ENCODE measurements at regions not wholly inside any gene's neighbourhood (a gene's known extent, or its start where the extent isn't known, plus 50 kb on each side); places are given as distances from the start of the nearest gene placed in this dataset.

DNA sequence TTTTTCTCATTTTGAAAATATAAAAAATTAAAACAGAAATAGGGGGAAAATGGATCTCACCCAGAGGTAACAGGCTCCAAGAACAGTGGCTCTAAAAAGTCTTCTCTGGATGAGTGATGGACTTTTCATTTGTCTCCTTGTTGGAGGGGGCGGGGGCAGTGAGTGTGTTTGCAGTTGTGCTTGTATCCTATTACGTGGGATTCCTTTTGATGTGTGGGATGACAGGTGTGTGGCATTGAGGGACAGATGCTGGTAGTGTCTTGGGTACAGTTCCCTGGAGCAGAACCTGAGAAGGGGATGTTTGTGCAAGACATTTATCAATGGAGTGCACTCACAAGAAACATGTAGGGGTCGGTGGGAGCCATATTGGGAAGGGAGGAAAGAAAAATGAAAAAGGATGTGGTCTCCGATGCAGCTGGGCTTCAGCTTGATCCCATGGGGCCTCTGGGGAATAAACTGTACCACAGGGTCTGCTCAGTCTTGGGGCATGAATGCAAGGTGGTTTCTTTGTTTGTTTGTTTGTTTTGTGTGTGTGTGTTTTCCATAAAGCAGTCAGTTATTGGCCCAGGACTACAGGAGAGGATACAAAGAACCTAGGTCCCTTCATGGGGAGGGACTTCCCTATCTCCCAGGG, 120.0 kb upstream of the SLC35G4 start:
- no peak for TF ChIP-seq POLR2A (IDR thresholded peaks at IDR 0.05)
- TF ChIP-seq EP300 (IDR thresholded peaks at IDR 0.05) = no peak
